Gastrocnemius medialis (tissue), 4 donors: ENCODE measurements at regions not wholly inside any gene's neighbourhood (a gene's known extent, or its start where the extent isn't known, plus 50 kb on each side); places are given as distances from the start of the nearest gene placed in this dataset.

Source experiments
- ATAC-seq, 2 donors: fragments of 150-250 bp; one replicate each; pipeline ENCODE4 v1.9.1; 2016
- DNase-seq, 2 donors: peaks; one replicate each; pipeline ENCODE4 v3.0.0-alpha.2; 2019
- H3K27ac ChIP-seq, 4 donors: fragments of 200-600 bp; sonication (generic); 1 replicate in 1 of 4; 2 replicates in 3 of 4; pipeline ENCODE4 v1.5.1; 2016 to 2018; ENCODE audit warnings: mild to moderate bottlenecking in 2 of 4, moderate library complexity in 1 of 4
- H3K27me3 ChIP-seq, 3 donors: fragments of 200-600 bp; sonication (generic) in 2 of 3; 1 replicate in 1 of 3; 2 replicates in 2 of 3; pipeline versions ENCODE4 v1.5.1 to v1.6.0; 2016 to 2019; ENCODE audit warnings: mild to moderate bottlenecking in 1 of 3, moderate library complexity in 1 of 3
- H3K36me3 ChIP-seq, 2 donors: fragments of 200-600 bp; sonication (generic) in 1 of 2; one replicate each; pipeline ENCODE4 v1.5.1; 2017 to 2018
- H3K4me1 ChIP-seq, 2 donors: fragments of 200-600 bp; sonication (generic) in 1 of 2; one replicate each; pipeline ENCODE4 v1.5.1; 2016 to 2017; ENCODE audit warnings: mild to moderate bottlenecking in 2 of 2
- H3K4me3 ChIP-seq, 4 donors: fragments of 200-600 bp; sonication (generic) in 3 of 4; 1 replicate in 1 of 4; 2 replicates in 3 of 4; pipeline ENCODE4 v1.5.1; 2016 to 2019; ENCODE audit warnings: mild to moderate bottlenecking in 2 of 4
- H3K9me3 ChIP-seq, 3 donors: fragments of 200-600 bp; sonication (generic) in 2 of 3; 1 replicate in 1 of 3; 2 replicates in 2 of 3; pipeline ENCODE4 v1.5.1; 2016 to 2019
- POLR2A ChIP-seq, 2 donors: fragments of 450-650 bp; IDR thresholded peaks; one replicate each; pipeline ENCODE4 v1.6.1; 2017; ENCODE audit warnings: antibody characterized with exemption in 2 of 2, mild to moderate bottlenecking in 2 of 2, moderate library complexity in 2 of 2
- in situ Hi-C, 4 donors: fragments of 200-750 bp; cut with MboI; loops; one replicate each; pipeline versions ENCODE4 v1.15.0 to v1.8.0; 2017; ENCODE audit warnings: low sequenced_read_pairs in 4 of 4
- intact Hi-C: fragments of 100-400 bp; cut with DNase I; formaldehyde crosslinking; loops from one replicate; pipeline ENCODE4 v1.15.1; 2023; ENCODE audit warnings: low total_unique reads
- TF ChIP-seq, protein P1 (sequence below), 5 experiments: fragments of 450-650 bp in 3 of 5; fragments of 200-600 bp in 2 of 5; sonication (generic) in 2 of 5; IDR thresholded peaks in 4 of 5; conservative IDR thresholded peaks in 1 of 5; 1 replicate in 4 of 5; 2 replicates in 1 of 5; pipeline ENCODE4 v1.5.1; 2016 to 2019; ENCODE audit warnings: antibody characterized with exemption in 5 of 5, mild to moderate bottlenecking in 3 of 5, moderate library complexity in 3 of 5

DNA sequence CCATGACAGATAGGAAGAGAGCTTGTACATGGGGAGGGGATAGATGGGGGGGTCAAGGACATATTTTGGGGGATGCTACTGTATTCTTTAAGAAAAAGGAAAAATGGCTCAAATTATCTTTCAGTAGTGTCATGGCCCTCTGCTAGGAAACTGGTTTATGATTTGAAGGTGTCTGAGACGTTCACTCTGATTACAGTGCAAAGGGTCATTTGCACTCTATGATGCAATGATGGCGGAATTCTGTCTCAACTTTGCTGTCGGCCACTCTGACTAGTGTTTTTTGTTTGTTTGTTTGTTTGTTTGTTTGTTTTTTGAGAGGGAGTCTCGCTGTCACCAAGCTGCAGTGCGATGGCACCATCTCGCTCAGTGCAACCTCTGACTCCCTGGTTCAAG, 180.0 kb downstream of the SOX4 start:
- Histone ChIP-seq H3K4me3 (no peak overlapping the region), H3K4me1 (peaks cover 0 to 11% of the 10 kb centered on the region in 2 donors), H3K9me3 (no peaks in the 10 kb centered on the region), H3K27me3 (no peaks in the 10 kb centered on the region), H3K27ac (no peak overlapping the region), H3K36me3 (no peaks in the 10 kb centered on the region)
- in situ Hi-C loops, result no loop called here
- no peak for TF ChIP-seq POLR2A (IDR thresholded peaks at IDR 0.05)
- TF ChIP-seq, protein P1, sequence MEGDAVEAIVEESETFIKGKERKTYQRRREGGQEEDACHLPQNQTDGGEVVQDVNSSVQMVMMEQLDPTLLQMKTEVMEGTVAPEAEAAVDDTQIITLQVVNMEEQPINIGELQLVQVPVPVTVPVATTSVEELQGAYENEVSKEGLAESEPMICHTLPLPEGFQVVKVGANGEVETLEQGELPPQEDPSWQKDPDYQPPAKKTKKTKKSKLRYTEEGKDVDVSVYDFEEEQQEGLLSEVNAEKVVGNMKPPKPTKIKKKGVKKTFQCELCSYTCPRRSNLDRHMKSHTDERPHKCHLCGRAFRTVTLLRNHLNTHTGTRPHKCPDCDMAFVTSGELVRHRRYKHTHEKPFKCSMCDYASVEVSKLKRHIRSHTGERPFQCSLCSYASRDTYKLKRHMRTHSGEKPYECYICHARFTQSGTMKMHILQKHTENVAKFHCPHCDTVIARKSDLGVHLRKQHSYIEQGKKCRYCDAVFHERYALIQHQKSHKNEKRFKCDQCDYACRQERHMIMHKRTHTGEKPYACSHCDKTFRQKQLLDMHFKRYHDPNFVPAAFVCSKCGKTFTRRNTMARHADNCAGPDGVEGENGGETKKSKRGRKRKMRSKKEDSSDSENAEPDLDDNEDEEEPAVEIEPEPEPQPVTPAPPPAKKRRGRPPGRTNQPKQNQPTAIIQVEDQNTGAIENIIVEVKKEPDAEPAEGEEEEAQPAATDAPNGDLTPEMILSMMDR (IDR thresholded peaks at IDR 0.05 in 4 of 5, conservative IDR thresholded peaks at IDR 0.05 in 1 of 5), result no peak
- intact Hi-C loops, result no loop called here
- no peak for ATAC-seq
- no peak for DNase-seq

DNA sequence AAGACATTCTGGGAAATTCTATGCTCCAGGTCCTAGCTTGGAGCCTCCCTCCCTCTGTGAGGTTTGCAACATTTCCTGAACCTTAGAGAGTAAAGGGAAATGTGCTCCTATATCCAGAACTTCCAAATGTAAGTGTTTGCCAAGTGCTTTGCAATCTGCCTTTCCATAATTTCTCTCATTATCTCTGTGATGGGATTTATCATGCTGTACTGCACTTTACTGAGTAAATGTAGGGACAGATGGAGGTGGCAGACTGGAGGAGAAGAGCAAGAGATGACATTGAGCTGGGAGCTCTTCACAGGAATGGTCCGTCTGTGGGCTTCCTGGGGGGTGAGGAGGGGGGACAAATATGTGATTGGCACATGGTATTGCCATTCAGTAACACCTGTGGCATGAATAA, 184.3 kb downstream of the SOX4 start:
- in situ Hi-C loops (no loop called here), intact Hi-C loops (no loop called here)
- H3K4me1 ChIP-seq, result no peaks in the 10 kb centered on the region
- H3K36me3 ChIP-seq, result no peaks in the 10 kb centered on the region
- TF ChIP-seq, protein P1 (IDR thresholded peaks at IDR 0.05 in 4 of 5, conservative IDR thresholded peaks at IDR 0.05 in 1 of 5), result no peak
- no peak for TF ChIP-seq POLR2A (IDR thresholded peaks at IDR 0.05)
- H3K27ac ChIP-seq, result no peak overlapping the region
- no peaks in the 10 kb centered on the region for H3K27me3 ChIP-seq
- DNase-seq (no peak), ATAC-seq (no peak)
- no peak overlapping the region for H3K4me3 ChIP-seq
- no peaks in the 10 kb centered on the region for H3K9me3 ChIP-seq

DNA sequence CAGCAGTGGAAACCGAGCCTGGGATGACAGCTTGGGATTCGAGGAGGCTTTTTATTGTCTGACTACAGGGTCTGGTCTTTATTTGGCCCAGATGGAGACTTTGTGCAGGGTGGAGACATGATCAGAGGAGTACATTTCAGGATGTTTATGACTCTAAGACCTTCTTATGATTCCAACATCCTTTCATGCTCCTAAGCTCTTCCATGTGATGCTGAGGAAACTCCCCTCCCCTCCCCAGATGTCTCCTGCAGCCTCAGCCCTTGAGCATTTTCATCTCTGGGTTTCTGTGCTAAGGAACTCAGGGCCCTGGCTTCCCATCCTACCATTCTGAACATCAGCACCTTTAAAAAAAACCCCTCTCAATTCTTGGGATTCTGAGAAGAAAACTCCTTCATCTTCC, 186.6 kb downstream of the SOX4 start:
- in situ Hi-C loops (no loop called here), intact Hi-C loops (no loop called here)
- Histone ChIP-seq H3K4me1 (no peaks in the 10 kb centered on the region), H3K9me3 (no peaks in the 10 kb centered on the region), H3K4me3 (no peak overlapping the region), H3K36me3 (no peaks in the 10 kb centered on the region), H3K27ac (no peak overlapping the region), H3K27me3 (no peaks in the 10 kb centered on the region)
- ATAC-seq (no peak), DNase-seq (no peak)
- TF ChIP-seq, protein P1 (IDR thresholded peaks at IDR 0.05 in 4 of 5, conservative IDR thresholded peaks at IDR 0.05 in 1 of 5), result no peak
- TF ChIP-seq POLR2A (IDR thresholded peaks at IDR 0.05), result no peak

DNA sequence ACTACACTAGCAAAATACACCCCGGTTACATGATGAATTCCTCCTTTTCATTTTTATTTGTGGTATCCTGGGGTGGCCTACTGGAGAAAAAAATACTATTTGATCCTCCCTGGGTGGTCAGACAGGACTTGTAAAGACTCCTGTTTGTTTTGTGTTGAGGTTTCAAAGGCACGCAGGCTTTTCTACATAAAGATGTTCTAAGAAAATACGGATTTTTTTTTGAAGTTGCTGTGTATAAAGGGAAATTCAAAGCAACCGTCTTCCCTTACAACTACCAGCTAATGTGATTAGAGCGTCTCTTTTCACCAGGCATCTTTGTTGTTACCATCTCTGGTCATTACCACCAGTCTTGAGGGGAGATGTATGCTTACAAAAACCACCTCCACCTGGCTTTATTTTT, 187.1 kb downstream of the SOX4 start:
- Histone ChIP-seq H3K36me3 (no peaks in the 10 kb centered on the region), H3K27me3 (no peaks in the 10 kb centered on the region), H3K4me3 (no peak overlapping the region), H3K4me1 (no peaks in the 10 kb centered on the region), H3K9me3 (no peaks in the 10 kb centered on the region), H3K27ac (no peak overlapping the region)
- intact Hi-C loops (no loop called here), in situ Hi-C loops (no loop called here)
- ATAC-seq (no peak), DNase-seq (no peak)
- TF ChIP-seq, protein P1 (IDR thresholded peaks at IDR 0.05 in 4 of 5, conservative IDR thresholded peaks at IDR 0.05 in 1 of 5), result no peak
- TF ChIP-seq POLR2A (IDR thresholded peaks at IDR 0.05), result no peak

DNA sequence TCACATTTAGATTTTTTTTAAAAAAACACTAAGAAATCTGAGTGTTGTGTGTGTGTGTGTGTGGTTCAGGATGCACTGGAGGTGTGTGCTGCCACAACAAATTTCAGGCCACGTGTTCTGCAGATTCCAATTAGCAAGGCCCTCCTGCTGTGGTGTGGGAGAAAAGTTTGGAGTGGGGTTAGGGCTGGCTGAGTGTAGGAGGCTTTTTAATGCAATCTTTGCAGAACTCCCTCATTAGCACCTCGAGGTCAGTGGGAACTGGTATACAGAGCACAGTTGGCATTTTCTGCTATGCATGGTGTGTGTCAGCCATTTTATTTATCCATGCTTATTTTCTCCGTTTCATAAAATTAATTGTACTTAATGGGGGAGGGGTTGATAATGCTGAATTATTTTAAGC, 187.6 kb downstream of the SOX4 start:
- ATAC-seq (no peak), DNase-seq (no peak)
- intact Hi-C loops, result no loop called here
- no peaks in the 10 kb centered on the region for H3K9me3 ChIP-seq
- no peak overlapping the region for H3K4me3 ChIP-seq
- in situ Hi-C loops, result no loop called here
- H3K36me3 ChIP-seq, result no peaks in the 10 kb centered on the region
- no peaks in the 10 kb centered on the region for H3K27me3 ChIP-seq
- no peak overlapping the region for H3K27ac ChIP-seq
- H3K4me1 ChIP-seq, result no peaks in the 10 kb centered on the region
- TF ChIP-seq POLR2A (IDR thresholded peaks at IDR 0.05), result no peak
- TF ChIP-seq, protein P1 (IDR thresholded peaks at IDR 0.05 in 4 of 5, conservative IDR thresholded peaks at IDR 0.05 in 1 of 5), result no peak
